ENCODE measurements at regions not wholly inside any gene's neighbourhood (a gene's known extent, or its start where the extent isn't known, plus 50 kb on each side); places are given as distances from the start of the nearest gene placed in this dataset.

DNA sequence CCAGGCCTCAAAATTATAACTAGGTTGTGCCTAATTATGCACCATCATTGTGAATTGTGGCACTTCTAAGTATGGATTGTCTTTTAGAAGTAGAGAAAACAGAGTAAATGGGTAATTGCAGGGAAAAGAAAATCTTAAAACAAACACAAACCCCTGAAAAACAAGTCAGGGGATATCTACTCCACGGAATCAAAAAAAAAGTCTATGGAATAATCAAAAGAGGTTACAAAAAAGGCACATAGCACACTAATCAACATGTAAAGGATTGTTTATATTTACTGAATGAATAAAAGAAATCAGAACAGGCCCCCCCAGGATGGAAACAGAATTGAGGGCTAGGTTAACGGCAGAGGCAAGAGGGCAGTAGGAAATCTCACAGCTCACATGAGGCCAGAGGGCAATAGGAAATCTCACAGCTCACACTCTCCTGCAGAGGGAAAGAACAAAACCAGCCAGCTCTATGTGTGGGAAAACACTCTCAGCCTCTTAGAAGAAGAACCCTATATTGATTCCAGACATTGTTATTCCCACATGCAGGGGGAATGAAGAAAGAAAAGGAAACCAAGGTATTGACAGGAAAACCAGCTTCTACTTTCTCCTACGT lies 72.7 kb upstream of the FNDC3B start:
- DNase-seq (ENCODE audit: insufficient read length, low spot score) (no peak), FAIRE-seq (no peak)
- TF ChIP-seq POLR2A (IDR thresholded peaks at IDR 0.05; ENCODE audit: low read depth, low read length): no peak

DNA sequence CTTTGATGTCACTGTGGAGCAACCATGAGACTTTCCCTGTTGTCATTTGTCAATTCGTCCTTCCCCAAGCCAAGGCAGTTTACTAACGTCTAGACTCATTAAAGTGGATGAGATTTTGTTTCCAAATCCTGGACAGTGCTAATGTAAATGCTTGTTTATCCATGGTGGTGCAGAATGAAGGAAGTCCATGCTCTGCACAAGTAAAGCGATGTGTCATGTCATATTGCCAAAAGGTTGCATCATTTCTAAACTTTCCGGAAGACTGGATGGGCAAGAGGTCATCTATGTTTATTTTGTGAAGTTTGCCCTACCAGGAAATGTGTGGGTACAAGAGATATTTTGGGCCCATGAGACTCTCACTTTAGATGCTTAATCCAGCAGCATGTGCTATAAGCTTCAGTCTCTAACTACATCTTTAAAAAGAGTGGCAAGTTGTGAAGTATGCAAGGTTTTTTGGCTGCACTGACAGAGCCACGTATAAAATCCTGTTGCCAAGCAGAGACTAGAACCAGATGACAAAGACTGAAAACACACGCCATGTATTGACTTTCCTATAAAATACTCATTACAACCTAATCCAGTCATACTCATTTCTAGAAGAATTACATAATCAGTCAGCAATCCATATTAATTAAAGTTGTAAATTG lies 72.1 kb upstream of the FNDC3B start:
- peak; percentile 84 for FAIRE-seq
- peak; percentile 18 for DNase-seq (ENCODE audit: insufficient read length, low spot score)
- TF ChIP-seq POLR2A (IDR thresholded peaks at IDR 0.05; ENCODE audit: low read depth, low read length): no peak

DNA sequence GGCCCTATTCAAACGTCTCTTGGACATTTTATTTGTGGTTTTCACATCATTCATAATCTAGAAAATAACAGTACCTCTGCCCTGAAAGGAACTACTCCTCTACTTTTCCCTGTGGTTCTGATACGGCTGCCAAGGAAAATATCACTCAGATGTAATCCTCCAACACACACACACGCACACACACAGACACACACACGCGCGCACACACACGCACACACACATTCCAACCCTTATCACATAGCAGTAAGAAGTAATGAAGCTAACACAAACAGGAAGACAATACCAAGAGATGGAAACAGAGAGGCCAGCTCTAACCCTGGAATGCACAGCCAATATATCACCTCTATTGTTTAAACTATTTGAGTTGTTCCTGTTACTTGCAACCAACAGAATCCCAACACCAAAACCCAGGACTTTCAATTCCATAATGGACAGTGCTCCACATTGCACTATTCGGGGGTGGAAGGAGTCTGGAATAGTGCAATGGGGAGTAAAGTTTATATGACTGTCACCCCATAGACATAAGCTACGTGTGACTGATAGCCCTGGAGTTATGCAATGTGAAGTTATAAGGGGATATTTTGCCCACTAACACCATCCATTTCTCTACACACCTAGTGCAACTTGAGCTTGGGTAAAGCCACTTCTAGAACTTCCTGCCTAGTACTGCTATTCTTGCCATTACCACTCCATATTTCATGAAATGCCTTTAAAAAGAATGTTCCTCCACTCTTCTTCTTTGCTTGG lies 71.3 kb upstream of the FNDC3B start:
- peak; percentile 55 for FAIRE-seq
- no peak for TF ChIP-seq POLR2A (IDR thresholded peaks at IDR 0.05; ENCODE audit: low read depth, low read length)
- DNase-seq (ENCODE audit: insufficient read length, low spot score): no peak

DNA sequence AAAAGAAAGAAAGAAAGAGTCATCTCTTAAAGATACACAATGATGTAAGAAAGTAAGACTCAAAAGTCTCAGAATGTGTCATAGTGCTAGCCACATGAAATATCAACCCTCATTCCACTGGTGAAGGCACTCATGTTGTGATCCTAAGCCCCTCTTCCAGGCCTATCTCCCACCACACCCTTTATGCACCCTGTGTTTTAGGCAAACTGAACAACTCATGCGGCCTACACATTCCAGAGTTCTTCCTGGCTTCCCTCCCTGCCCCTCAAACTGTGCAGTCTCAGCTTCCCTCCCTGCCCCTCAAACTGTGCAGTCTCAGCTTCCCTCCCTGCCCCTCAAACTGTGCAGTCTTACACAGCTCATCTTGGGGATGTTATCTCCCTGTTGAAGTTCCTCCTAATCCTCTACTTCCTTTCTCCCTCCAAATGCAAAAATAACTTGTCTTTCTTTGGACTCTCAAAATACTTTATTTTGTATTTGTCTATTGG lies 69.0 kb upstream of the FNDC3B start:
- no peak for DNase-seq (ENCODE audit: insufficient read length, low spot score)
- FAIRE-seq: no peak
- TF ChIP-seq POLR2A (IDR thresholded peaks at IDR 0.05; ENCODE audit: low read depth, low read length): no peak

DNA sequence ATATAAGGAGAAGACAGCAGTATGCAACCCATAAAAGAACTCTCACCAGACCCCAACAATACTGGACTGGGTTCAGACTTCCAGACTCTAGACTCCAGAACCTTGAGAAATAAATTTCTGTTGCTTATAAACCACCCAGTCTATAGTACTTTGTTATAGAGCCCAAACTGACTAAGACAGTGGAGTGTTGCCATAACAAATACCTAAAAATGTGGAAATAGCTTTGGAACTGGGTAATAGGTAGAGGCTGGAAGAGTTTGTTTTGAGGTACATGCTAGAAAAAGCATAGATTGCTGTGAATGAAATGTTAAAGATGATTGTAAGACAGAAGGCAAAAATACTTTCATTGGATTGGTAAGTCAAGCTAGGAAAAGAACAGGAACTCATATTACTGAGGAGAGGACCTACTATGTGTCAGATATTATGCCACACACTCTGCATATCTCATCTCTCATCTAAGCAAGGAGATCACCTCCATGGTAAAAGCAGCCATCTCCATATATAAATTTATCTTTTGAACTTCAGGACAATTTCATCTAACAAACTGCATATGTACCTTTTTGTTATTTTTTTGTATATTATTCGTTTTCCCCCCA lies 67.4 kb upstream of the FNDC3B start:
- no peak for DNase-seq (ENCODE audit: insufficient read length, low spot score)
- FAIRE-seq: no peak
- no peak for TF ChIP-seq POLR2A (IDR thresholded peaks at IDR 0.05; ENCODE audit: low read depth, low read length)

DNA sequence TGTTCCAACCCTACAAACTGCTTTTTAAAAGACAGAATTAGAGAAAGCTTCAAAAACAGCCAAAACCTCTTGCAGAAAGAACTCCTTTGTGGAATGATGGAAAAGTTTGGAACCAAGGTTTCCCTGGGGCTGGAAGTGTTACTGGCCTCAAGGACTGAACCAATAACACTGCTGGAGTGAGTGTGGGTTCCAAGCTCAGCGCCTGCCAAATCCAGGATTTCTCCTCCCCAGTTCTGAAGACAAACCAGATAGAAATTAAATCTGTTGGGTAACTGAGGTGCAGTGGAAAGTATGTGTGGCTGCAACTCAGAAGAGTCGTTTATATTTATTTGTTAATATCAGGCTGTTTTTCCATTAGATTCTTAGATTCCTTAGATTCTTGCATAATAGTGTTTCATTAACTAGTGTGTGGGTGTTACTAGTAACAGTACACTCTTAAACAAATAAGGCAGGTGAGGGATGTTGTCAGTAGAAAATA lies 66.5 kb upstream of the FNDC3B start:
- no peak for TF ChIP-seq POLR2A (IDR thresholded peaks at IDR 0.05; ENCODE audit: low read depth, low read length)
- DNase-seq (ENCODE audit: insufficient read length, low spot score) (no peak), FAIRE-seq (no peak)

DNA sequence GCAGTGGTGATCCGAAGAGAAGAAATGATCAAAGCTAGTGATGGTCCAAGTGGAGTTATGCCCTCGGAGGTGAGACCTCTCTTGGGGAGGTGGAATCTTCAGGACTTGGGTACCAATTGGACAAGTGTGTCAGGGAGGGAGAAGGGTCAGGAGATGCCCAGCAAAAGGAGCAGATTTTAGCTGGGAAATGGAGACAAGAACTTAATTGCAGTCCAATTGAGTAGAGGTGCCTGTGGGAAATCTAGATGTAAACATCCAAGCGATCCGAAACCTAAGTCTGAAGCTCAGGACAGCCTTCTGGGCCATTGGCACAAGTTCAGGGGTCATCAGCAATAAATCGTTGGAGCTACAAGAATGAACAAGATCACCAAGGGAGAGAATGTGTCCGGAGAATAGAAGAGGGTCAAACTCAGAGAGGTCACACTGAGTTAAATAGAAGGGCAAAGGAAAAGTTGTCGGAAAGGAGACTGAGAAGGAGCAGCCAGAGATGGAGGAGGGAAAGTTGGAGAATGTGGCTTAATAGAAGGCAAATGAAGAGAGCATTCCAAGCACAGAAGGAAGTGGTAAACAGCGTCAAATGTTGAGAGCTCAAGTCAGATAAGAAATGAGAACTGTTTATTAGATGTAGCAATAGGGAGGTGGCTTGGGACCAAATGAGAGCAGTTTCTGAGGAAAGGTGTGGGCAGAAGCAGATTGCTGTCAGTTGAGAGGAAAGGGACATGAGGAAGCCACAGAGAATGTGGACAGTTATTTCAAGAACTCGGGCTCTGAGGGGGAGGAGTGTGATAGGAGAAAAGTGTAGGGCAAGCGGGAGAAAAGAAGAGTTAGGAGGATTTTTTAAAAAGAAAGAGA lies 64.2 kb upstream of the FNDC3B start:
- TF ChIP-seq POLR2A (IDR thresholded peaks at IDR 0.05; ENCODE audit: low read depth, low read length): no peak
- FAIRE-seq (no peak), DNase-seq (ENCODE audit: insufficient read length, low spot score) (no peak)

DNA sequence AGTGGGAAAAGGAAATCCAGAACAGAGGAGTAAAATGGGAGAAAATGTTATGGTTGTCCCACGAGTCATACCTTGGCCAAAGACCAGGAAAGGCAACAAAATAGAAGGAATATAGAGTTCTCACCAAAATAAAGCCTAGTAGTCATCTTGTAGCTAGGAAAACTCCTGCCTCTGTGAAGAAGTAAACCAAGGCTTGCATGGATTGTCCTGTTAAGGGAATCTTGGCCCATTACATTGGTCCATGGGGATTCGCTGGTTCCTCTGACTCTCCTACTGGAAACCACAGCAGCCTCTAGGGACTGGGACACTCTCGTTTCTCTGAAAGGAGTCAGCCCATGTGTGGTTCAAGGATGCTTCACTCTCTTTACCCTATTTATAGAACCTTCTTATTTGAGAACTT lies 62.9 kb upstream of the FNDC3B start:
- DNase-seq (ENCODE audit: insufficient read length, low spot score): no peak
- TF ChIP-seq POLR2A (IDR thresholded peaks at IDR 0.05; ENCODE audit: low read depth, low read length): no peak
- peak; percentile 33 for FAIRE-seq

DNA sequence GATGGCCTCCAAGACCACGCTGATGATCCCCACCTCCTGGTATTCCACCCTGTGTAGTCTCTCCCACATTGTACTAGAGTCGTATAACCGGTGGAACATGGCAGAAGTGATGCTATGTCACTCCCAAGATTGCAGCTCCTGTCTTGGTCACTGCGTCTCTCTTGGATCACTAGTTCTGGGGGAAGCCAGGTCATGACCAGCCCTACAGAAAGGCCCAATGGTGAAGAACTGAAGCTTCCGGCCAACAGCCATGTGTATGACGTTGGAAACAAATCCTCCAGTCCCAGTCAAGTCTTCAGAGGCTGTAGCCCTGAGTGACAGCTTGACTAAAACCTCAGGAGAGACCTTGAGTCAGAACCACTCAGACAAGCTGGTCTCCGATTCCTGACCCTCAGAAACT lies 61.9 kb upstream of the FNDC3B start:
- FAIRE-seq (no peak), DNase-seq (ENCODE audit: insufficient read length, low spot score) (no peak)
- no peak for TF ChIP-seq POLR2A (IDR thresholded peaks at IDR 0.05; ENCODE audit: low read depth, low read length)

DNA sequence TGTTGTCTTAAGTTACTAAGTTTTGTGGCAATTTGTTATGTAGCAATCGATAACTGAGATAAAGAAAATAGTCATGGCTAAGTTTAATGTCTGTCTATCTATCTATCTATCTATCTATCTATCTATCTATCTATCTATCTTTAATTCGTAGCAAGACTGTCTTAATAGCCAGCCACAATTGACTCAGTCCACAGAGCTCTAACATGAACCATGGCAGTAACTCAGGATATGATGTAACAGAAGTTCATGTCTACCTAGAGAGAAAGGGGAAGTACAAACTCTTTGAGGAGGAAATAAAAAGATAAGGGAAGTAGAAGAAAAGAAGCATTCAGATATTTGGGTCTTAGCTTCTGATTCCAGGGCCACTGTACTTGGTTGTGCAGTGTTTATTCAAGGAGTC lies 61.5 kb upstream of the FNDC3B start:
- FAIRE-seq (no peak), DNase-seq (ENCODE audit: insufficient read length, low spot score) (no peak)
- no peak for TF ChIP-seq POLR2A (IDR thresholded peaks at IDR 0.05; ENCODE audit: low read depth, low read length)

DNA sequence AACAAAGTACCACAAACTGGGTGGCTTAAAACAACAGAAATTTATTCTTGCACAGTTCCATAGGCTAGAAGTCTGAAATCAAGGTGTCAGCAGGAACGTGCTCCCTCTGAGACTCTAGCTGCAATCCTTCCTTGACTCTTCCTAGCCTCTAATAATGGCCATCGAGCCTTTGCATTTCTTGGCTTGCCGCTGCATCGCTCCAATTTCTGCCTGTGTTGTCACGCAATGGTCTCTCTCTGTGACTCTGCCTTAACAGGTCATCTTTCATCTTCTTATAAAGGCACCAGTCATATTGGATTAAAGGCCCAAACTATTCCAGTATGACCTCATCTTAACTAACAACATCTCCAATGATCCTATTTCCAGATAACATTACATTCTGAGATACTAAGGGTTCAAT lies 61.0 kb upstream of the FNDC3B start:
- FAIRE-seq (no peak), DNase-seq (ENCODE audit: insufficient read length, low spot score) (no peak)
- no peak for TF ChIP-seq POLR2A (IDR thresholded peaks at IDR 0.05; ENCODE audit: low read depth, low read length)

DNA sequence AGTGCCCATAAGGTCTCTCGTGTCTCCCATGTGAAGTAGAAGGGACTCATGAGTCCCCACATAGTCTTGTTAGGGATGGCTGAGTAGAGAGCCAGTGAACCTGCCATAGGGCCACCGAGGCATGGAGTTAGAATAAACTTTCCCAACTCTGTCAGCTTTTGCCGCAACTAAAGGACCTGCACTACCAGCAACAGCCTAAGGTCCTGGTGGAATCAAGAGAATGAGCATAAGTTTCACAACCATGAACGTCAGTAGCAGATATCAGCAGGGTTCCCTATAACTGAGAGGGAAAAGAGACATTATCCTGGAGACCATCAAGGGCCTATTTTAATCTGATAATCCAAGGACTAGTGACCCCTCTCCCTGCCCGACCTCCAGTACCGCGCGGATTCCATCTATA lies 60.3 kb upstream of the FNDC3B start:
- FAIRE-seq: no peak
- DNase-seq (ENCODE audit: insufficient read length, low spot score): no peak

DNA sequence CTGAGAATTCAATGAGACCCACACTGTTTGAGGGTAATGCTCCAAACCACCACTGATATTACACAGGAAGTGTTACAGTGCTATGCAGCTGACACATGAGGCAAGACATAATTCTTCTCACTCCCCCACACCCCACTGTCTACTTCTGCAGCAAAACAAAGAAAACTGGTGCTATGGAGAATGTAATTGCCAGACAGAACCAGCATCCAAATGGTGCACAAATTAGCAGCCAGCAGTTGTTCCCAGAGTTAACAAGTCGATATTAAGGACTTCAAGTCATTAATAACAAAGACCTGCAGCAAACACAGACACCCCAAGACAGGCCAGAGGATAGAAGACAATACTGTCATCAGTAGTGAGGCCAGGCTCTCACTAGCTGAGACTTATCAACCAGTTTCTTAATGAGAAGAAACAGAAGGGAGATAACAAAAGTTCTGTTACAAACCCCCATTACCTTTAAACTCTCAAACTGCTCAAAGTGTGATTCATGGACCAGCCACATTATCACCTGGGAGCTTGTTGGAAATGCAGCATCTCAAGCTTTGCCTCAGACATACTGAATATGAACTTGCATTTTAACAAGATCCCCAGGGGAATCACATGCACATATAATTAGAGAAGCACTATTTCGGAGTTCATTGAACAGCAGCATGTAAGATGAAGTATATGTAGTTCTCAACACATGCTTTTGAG lies 58.7 kb upstream of the FNDC3B start:
- FAIRE-seq: peak; percentile 27

More for the DNA sequence above, 60.3 kb upstream of the FNDC3B start:
- no peak for TF ChIP-seq POLR2A (IDR thresholded peaks at IDR 0.05; ENCODE audit: low read depth, low read length)

More for the DNA sequence above, 58.7 kb upstream of the FNDC3B start:
- DNase-seq (ENCODE audit: insufficient read length, low spot score): no peak
- TF ChIP-seq POLR2A (IDR thresholded peaks at IDR 0.05; ENCODE audit: low read depth, low read length): no peak
